GM19023 (cell line): ENCODE measurements at regions not wholly inside any gene's neighbourhood (a gene's known extent, or its start where the extent isn't known, plus 50 kb on each side); places are given as distances from the start of the nearest gene placed in this dataset.

Source experiments
- ATAC-seq: cut with Tn5 transposase; IDR thresholded peaks from one replicate; pipeline ENCODE4 v1.9.1; 2021; ENCODE audit warnings: mild to moderate bottlenecking, moderate library complexity; ENCODE audit not compliant: unreplicated experiment

DNA sequence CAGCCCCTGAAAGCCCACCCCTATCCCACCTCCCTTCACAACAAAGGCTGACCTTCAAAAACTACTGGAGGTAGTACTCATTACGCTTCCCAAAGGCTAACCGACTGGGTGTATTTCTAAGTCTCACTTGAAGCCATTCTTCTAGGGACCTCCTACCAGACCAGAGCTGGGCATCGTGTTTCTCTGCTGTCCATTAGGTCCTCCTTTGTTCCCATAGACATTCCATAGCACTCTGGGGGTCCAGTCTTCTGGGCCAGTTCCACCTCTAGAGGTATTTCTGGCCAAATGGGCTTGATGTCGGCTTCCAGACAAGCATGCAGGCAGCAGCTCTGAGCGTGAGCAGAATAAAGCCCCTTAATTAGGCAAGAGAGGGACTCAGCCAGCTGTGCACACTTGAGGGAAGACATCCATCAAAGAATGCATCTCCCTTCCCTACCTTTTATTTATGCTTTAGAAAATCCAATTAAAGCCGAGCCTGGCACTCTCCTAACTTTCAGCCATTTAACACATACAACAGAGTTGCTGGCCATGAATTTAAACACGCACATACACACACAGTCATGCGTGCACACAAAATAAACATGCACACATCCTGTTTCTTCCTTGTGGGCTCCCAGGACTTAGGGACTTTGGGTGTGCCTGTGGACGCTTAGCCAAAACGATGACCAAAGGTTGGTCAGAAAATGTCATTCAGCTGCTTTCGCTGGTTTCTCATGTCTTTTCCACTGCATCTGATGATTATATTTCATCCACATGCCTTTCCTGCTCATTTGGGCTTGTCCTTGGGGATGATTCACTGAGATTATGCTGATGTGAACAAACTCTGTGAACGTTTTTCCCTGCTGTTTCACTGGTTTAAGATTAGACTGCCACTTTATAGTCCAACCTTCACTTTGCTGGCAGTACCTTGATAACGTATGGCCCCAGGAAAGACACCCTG, 362.0 kb upstream of the NFE2L3 start:
- no peak for ATAC-seq

DNA sequence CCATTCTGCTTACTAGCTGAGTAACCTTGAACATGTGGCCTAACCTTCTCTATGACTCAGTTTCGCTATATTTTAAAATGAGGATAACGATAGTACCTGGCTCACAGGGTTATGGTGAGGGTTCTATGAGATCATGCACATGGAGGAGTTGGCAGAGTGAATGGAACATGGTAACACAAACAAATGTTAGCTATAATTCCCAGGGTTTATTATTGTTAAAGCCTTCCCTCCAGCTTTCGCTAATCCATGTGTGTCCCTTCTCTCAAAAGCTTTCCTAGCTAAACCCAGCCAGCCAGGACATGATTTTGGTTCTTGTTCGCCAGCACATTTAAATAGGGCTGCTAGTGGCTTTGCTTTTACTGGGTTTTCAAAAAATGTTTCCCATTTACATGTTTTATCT, 361.0 kb upstream of the NFE2L3 start:
- ATAC-seq, result no peak

DNA sequence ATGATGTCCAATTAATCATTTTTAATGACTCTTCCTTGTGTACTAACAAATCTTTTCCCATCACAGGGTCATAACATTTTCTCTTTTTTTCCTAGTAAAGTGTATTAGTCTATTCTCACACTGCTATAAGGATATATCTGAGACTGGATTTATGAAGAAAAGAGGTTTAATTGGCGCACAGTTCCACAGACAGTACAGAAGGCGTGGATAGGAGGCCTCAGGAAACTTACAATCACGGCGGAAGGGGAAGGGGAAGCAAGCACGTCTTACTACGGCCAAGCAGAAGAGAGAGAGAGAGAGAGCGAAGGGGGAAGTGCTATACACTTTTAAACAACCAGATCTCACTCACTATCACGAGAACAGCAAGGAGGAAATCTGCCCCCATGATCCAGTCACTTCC, 359.4 kb upstream of the NFE2L3 start:
- no peak for ATAC-seq

DNA sequence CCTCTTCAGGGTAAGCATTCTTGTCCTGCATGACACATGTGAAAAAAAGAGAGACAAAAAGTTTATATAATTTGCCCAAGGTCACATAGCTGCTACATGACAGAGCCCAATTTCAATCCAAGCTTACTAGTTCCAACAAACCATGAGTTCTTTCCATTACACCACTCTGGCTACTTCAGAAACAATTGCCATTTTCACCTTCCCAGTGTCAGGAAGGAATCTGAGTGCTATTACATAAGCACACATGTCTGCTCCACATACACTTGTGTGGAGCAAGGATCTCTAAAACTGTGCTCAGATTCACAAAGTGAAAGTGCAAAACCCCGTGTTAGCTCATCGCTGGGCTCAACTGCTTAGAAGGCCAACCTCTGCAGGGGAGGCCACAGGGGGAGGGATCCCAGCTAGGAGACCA, 356.2 kb upstream of the NFE2L3 start:
- ATAC-seq, result no peak

DNA sequence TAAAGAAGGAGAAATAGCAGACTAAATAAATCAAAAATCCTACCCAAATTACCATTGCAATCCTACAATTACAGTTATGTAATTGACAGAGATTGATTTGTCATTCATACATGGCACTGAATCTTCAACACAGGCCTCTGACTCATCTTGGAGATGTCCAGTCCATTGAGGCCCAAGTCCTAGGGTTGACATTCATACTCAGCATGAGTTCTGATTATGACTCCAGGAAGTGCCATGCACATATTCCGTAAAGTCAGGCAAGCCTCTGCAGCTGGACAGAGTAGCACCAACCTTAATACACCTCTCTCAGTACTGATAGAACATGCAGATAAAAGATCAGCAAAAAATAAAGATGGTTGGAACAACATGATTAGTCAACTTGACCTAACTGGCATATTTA, 353.7 kb upstream of the NFE2L3 start:
- ATAC-seq, result no peak

DNA sequence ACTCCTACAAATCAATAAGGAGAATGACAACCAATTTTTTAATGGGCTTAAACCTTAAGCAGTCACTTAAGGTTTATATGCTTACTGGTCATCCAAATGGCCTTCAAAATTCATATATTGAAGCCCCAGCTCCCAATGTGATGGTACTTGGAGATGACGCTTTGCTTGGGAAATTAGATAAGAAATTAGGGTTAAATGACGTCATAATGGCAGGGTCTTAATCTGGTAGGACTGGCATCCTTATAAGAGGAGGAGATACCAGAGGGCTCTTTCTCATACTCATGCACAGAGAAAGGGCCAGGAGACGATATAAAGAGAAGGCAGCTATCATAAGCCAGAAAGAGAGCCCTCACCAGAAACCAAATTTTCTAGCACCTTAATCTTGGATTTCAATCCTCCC, 350.8 kb upstream of the NFE2L3 start:
- ATAC-seq, result no peak

DNA sequence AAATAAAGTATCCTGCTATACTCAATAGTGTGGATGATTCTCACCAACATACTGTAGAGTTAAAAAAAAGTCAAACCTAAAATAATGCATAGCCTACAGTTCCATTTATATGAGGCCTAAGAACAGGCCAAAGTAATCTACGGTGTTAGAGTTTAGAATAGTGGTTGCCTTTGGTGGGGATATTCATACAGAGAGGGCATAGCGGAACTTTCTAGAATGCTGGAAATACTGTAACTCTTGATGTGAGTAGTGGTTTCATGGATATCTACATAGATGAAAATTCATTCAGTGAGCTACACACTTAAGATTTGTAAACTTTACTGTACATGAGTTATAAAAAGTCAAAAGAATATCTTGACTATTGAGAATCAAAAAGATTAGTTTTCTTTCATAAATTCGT, 349.9 kb upstream of the NFE2L3 start:
- no peak for ATAC-seq

DNA sequence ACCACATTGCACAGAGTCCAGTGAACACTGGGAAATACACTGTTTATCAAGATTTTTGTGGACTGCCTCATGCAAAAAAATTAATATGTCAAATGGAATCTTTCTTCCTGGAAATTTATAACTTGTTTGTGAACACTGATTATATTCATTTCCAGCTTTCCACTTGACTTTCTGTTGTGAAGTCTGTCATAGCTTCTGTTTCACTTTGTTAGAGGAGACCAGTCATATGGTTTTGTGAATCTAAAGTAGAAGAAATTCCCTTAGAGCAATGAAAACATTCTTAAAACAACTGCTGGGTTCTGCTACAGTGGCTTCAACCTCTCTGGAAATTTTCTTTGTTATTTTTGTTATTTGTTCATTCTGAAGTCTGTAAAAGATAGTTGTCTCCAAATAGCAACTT, 349.5 kb upstream of the NFE2L3 start:
- ATAC-seq, result no peak

DNA sequence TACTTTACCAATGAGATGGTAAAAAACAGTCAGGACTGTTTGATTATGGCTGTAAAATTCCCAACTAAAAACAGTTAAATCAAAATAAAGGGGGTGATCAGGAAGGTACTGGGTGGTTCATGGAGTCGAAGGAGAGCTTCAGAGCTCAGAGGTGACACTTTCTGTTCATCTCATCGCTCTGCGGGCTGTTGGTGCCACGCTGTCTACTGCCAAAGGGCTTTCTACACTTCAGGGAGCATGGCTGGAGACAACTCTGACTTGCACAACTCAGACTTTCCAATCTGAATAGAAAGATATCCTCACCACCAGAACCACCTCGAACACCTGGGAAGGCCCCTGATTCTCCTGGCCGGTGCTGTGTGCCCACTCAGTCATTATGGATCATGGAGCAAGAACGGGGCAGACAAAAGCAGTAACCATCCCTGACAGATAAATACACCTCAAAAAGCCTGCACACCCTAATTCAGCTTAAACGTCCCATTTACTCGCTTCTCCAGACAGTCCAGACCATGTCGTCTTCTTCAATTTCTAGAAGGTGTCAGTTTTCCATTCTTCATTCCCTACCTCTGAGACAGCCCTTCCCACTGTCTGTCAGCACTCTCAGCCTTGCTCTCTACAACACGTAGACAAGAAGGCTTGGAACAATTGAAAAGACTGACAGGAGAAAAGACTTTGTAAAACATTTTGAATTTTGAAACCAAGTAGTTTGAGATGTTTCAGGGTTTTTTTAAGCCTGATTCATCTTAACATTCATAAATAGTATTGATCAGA, 348.7 kb upstream of the NFE2L3 start:
- no peak for ATAC-seq

DNA sequence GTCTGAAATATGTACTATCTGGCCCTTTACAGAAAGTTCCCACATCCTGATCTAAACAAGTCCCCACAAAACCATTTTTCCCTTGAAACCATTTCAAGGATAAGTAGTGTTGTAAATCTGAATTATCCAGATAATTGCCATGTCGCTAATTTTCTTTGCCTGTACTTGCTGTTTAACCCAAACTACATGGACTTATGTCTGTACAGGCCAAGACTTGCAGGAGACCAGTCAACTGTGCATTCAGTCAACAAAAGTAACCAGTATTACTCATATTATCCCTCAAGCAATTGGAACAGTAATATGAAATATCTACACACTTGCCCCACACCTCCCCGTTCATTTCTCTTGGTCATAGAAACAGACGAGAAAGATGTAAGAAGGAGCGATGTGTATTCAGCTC, 347.8 kb upstream of the NFE2L3 start:
- no peak for ATAC-seq

DNA sequence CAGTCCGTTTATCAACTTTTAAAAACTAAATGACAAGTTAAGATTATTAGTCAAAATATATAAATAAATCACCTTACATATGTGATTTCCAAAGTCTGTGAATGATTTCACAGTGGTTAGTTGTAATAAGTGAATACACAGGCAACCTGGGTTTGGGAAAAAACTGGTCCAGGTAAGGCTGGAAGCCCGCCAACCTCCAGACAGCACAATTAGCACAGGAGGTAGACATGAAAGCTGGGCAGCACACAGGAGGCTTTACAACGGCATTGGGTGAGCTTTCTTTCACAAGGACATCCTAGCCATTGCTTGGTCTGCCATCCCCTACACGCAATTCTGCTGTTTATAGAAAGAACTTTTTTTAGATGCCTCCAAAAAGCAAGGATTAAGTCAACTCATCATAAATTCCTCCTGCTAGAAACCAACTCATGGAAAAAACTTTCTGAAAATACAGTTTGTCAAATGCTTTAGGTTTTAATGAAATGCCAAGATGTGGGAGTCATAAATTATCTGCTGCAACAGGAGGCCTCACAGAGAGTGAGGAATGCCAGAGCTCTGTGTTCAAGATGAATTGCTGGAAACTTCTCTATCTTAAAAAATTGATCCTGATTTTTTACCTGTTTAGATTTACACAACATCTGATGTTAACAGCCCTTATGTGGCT, 346.8 kb upstream of the NFE2L3 start:
- no peak for ATAC-seq

DNA sequence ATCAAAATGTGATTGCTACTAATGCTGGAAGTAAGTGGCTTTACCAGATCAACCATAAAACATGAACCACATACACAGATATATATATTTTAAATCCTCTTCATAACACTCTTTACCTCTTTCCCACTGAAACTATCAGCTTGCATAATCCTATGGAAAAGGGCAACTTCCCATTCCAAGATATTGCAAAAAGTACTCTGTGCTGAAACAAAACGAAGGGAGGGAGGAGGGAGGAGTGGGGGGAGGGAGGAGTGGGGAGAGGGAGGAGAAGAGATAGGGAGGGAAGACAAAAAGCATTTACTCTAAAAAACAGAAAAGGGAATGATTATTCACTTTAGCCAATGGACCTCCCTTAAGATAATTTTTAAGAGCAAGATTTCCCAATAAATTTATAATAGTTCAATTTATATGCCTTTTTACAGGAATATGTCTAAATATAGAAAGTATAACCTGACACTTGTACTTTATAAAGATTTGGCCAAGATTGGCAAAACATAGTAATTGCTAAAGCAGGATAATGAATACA, 344.8 kb upstream of the NFE2L3 start:
- no peak for ATAC-seq

DNA sequence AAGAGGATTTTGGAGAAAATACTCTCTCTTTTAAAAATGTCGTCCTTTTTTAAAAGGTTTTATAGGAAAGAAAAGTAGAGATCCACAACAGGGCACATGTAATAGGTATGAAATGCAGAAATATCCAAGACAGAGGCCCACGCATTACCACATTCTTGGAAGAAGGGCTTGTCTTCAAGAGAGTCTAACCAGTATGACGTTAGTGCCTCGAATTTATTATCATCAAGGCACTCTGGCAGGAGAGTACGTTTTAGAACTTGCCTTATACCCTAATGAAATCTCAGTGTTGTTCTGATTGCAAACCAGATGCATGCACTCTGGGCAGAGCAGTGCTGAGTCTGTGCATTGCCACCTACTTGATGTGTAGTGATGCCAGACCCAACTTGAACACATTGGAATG, 342.6 kb upstream of the NFE2L3 start:
- no peak for ATAC-seq

DNA sequence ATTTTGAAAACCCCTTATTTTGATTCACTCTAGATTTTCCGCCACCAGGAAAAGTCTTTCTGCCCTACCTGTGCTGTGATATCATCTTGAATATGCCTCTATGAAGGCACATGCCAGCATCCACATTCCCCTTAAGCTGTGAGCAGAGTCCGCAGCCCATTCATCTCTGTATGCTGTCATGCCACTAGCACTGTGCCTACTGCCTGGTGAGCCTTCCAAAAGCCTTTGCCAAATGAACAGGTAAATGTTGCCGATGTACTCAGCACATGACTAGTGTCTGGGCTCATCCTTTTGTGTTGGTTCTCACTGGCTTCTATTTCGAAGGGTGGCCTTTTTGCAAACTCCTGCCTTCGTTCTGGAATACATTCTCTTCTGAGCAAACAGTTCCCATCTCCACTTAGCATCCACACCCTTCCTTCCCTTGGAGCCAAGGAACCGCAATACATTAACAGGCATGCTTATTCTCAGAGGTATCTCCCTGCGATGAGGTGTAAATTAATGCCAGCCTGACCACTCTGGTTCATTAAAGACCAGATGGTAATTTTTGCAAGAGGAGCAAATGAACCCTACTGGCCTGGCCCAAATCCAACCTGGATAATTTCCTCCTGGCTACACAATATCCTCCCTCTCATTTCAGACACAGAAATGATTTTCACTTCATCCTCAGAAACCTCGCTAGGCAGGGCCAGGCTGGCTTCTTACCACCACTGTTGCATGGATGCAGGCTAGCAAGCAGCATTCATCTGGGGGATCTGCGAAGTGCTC, 339.7 kb upstream of the NFE2L3 start:
- ATAC-seq, result no peak

DNA sequence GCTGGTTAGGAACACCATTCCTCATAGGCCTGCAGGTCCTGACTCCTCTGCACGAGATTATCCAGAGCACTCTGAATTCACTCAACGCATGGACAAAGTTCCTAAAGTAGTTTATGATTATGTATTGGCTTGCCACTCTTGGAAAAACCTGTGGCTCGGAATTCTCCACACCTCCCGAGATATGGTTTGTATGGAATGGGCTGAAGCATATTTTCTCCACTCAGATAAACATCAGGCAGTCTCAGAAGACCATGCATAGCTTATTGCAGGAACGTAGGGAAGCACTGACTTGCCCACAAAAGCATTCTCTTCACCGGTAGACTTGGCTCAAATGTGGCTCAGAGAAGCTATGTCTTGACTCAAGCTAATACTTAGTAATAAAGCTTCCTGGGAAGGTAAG, 338.6 kb upstream of the NFE2L3 start:
- ATAC-seq, result no peak

DNA sequence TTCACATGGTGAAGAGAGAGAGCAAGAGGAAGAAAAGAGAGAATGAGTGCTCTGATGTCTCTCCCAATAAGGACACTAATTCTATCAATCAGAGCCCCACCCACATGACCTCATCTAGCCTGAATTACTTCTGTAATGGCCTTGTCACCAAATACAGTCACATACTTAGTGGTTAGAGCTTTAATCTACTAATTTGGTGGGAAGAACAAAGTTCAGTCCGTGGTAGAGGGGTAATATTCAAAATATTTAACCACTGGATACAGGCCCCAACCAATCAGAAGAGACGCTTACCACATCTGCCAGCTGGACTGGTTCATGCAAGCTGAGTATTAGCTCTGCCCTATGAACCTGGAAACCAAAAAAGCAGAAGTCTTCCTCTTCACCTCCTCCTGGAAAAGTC, 336.3 kb upstream of the NFE2L3 start:
- no peak for ATAC-seq

DNA sequence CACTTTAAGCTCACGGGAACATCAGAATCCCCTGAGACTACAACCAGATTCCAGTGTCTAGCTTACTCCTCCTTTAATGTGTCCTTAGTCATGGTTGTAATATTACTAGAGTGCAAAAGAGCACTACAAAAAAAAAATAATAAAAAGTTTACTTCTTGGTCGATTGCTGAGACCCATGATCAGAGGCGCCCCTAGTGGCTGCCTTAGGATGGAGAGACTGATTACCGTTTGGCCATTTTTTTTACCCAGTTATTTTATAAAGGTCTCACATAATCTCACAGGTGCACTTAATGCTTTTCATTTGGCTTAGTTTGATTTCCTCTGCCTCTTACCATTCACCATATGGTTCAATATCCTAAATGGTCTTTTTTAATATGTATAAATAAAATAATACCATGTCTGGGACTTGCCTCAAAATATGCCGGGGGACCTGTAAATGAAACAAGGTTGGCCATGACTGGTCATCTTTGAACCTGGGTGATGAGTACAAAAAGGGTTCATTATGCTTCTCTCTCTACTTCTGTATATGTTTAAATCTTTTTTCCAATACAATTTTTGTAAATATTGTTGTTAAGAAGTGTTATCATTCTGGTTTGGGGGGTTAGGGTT, 331.5 kb upstream of the NFE2L3 start:
- no peak for ATAC-seq

DNA sequence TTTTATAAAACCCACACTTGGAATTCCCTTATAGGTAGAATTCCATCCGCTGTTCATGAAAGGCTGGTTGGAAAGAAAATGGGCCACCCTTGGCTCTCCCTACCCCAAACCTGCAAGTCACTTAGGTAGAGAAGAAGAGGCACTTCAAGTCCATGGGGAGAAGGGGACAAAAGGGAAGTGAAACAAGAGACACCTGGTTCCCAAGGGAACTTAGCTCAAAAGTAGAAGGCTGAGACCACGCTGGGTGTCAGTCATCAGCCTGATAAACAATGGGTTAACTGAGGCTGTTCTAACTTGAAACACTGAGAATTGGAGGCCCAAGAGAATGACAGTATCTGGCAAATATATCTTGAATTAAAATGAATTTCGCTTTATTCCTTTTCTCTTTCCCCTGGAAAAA, 330.8 kb upstream of the NFE2L3 start:
- ATAC-seq, result no peak

DNA sequence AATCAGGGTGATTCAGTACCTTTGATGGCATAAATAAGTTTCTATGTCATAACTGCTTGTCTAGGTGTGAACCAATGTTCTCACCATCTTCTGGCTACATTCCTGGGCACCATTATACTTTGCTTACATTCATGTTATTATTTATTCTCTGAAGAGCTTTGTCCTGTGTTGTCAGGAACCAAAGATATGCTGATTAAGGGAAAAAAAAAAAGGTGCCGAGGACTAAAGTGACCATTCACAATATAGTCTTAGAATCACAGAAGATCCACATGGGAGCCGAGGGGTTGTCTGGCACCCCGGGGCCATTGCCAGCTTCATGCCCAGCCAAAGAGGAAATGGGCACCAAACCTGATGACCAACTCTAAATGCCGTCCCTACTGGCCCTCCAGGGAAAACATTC, 329.2 kb upstream of the NFE2L3 start:
- ATAC-seq, result no peak

DNA sequence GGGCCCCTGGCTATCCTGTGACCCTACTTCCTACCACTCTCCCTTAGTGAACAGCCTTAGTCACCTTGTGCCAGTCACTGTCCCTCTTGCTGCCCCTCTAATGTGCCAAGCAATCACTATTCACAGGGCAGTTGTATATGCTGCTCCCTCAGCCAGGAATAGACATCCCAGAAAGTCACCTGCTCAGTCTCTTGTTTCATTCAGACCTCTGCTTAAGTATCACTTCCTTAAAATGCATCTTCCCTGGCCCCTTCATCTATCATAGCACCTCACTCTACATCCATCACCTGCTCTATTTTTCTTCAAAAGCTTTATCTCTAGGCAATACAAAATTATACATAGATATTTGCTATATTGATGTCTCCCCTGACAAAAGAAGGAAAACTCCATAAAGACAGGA, 328.4 kb upstream of the NFE2L3 start:
- no peak for ATAC-seq
